ENCODE measurements at regions not wholly inside any gene's neighbourhood (a gene's known extent, or its start where the extent isn't known, plus 50 kb on each side); places are given as distances from the start of the nearest gene placed in this dataset.
A peak's percentile ranks its signal among the peaks of the same experiment; 100 is the strongest.

DNA sequence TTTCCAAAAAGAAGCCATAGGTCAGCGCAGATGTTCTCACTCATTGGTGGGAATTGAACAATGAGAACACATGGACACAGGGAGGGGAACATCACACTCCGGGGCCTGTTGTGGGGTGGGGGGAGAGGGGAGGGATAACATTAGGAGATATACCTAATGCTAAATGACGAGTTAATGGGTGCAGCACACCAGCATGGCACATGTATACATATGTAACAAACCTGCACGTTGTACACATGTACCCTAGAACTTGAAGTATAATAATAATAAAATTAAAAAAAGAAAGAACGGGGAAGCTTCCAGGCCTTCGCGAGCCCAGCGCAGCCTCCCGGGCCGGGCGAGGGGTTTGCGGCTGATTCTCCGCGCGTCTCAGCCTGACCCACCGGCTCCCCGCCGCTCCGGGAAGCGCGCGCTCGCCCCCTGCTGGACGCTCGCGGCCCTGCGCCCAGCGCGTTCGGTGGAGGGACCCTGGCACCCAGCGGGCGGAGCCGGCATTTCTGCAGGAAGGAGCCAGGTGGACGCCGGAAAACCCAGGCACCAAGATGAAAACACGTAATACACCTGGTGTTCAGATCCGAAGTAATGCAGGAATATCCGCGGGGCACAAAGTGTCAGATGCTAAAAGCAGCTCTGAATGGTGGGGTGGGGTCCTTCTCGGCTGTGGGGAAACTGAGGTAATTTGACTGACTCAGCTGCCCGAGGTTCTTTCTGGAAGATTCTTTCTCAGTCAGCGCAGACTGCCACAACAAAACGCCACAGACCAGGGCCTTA lies 67.1 kb upstream of the PPP1R26 start:
- DNase-seq, result peak; percentile 95

DNA sequence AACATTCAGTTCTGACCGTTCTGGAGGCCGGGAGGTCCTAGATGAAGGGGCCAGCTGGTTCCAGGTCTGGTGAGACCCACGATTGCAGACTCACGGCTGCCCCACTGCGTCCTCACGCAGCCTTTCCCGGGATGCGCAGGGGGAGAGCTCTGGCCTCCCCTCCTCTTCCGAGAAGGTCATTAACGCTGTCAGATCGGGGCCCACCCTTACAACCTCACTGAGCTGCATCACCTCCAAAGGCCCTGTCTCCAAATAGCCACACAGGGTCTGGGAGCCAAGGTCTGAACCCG lies 66.6 kb upstream of the PPP1R26 start:
- DNase-seq, result no peak

DNA sequence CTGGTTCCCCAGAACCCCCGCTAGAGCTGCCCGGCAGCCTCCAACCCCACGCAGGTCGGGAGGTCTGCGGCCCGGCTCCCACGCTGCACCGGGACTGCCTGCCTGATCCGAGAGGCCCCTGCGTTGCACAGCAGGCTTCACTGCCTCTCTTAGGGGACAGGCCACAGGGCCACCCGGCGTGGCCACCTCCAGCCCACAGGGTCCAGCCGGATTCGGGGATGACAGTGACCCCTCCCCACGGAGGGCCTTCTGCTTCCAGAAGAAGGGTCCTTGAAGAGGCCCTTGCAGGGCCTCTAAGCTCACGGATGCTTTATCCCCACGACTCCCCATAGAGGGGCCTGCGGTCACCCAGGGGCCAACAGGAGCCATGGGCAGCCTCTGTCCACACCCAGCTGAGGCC lies 66.1 kb upstream of the PPP1R26 start:
- DNase-seq, result no peak

DNA sequence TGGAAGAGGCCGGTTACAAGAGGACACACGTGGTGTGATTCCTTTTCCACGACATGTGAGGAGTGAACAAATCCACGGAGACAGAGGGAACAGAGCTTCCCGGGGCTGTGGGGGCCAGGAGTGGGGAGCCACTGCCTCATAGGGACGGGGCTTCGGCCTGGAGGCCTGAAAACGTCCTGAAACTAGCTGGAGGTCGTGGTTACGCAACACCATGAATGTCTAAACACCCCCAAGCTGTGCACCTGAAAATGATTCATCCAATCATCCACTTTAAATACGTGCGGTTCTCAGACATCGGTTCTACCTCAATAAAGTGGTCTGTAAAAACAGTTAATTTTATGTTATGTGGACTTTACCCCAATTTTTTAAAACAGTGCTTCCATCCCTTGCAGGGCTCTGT lies 65.3 kb upstream of the PPP1R26 start:
- no peak for DNase-seq

DNA sequence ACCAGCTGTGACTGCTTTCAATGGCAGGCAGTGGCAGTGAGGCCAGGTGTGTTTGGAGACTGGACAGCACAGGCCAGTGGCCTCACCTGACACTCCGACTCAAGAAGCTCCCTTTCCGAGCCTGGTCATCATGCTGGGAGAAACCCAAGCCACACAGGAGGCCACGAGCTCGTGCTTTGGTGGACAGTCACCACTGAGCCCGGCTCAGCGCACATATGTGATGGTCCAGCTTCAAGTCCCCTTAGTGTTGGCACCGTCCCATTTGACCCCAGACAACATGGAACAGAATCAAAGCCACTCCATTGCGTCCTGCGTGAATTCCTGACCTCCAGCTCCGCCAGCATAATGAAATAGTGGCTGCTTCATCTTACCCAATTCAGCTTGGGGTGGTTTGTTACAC lies 64.0 kb upstream of the PPP1R26 start:
- DNase-seq, result no peak

DNA sequence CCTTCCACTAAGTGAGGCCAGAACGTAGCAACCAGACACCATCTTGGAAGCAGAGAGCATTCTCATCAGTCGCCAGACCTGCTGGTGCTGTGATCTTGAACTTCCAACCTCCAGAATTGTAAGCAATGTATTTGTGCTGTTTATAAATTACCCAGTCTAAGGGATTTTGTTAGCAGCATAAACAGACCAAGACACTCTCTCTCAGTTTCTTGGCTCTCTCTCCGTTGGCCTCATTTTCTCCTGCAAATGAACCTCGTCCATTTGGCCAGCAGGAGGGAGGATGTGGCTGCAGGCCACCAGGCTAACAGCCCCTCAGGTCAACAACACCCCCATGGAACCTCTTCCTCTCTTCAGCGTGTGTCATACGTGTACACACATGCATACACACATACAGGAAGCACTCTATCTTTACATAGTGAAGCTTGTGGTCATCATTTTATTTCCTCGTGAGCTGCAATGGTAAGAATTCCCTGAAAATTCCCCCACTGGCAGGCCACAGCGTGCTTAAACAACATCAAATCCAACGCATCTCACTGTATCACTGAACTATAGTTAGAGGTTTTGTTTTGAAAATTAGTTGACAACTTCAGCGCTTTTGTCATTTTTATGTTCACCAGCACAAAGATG lies 62.8 kb upstream of the PPP1R26 start:
- no peak for DNase-seq

DNA sequence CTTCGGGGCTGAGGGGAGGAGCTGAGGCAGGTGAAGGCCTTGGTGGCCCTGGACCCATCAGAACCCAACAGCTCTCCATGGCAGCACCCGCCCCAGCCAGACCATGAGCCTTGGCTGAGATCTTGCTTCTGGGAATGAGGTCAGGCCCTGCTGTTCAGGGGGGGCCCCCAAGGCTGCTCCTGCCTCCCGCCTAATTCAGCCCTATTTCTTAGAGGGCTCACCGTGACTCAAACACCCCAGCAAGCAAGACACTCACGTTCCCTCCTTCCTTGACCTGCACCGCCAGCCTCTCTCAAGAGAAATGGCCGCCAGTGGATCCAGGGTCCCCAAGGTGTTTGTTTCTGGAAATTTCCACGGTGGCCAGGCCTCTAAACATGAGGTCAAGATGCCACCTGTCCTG lies 61.4 kb upstream of the PPP1R26 start:
- no peak for DNase-seq

DNA sequence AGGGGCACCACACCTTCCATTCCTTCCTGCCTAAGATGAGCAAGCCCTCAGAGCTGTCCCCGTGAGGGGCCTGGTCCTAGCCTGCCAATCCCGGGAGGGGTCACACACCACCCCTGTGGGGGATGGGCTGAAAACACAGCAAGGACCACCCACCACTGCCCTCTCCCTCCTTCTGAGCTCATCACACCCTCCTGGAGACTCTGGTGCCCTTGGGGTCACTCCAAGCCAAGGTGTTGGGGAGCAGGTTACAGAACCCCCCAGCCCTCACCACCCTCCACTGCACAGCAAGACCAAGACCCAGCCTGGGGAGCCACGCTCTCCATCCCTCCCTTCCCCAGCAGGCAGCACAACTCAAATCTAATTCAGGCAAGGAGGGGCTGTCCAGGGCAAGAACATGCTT lies 60.5 kb upstream of the PPP1R26 start:
- DNase-seq, result no peak

DNA sequence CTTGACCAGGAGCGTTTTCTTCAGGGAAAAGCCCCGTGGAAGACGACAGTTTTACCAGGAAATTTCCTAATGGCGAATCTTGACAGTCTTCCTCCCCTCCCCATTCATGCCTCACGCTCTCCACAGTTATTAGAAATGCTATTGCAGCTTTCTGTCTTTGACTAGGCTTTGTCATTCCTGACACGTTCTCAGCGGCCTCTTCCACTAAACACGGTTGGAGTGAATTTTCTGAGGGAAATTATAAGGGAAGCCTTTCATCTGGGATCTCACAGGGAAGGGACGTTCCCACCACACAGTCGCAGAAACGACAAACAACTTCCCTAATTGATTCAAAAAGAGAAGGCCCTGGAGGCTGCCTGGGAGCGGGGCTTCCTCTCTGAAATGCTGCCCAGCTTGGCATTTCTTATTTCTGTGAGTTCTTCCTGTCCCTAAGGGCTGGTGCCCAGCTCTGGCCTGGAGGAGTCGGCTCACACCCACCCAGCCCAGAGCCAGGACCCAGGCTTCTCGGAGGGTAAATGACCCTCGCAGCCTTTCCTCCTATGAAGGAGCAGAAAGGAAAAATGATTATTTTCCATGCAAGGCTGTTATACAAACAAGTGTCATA lies 57.1 kb upstream of the PPP1R26 start:
- DNase-seq, result no peak

DNA sequence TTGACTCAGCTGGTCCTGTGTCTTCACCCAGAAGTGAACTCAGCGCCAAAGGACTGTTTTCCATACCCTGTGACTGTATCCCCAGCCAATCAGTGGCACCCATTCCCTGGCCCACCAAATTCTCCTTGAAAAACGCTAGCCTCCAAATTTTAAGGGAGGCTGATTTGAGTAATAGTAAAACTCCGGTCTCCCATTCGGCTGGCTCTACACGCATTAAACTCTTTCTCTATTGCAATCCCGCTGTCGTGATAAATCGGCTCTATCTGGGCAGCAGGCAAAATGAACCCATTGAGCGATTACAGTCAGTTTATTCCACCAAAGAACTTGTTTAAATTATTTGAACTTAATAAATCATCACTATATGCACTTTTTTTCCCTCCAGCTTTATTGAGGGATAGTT lies 55.9 kb upstream of the PPP1R26 start:
- no peak for DNase-seq

Data from retina (tissue), 1 donor.